ENCODE measurements at regions not wholly inside any gene's neighbourhood (a gene's known extent, or its start where the extent isn't known, plus 50 kb on each side); places are given as distances from the start of the nearest gene placed in this dataset.
"Not testable (repeated sequence)": the region's sequence is repeated elsewhere in the genome, so short reads cannot be mapped to it uniquely, and the experiment has no call there.

DNA sequence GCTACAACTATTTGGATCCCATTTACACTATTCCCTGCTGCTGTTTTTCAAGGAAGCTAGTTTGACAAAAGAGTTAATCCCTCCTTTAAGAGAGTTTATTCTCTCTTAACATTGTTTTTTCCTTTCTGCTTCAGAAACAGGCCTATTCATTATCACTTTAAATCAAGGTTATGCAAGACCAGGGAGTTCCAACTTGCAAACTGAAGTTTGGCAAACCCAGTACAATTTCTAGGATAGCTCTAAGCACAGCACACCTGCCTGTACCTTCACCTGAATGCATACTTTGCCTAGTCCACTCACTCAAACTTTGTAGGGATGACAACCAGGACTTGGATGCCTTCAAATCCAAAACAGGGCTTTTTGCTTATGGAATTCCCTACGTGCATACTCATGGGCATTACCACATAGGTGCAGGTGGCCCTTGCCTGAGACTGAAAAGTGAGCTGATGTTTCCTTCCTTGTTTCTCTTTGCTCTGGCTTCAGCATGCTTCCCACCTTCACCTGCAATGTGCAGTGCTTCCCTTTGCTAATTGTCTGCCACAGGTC, 193.8 kb upstream of the MMADHC start:
- no peak for DNase-seq

DNA sequence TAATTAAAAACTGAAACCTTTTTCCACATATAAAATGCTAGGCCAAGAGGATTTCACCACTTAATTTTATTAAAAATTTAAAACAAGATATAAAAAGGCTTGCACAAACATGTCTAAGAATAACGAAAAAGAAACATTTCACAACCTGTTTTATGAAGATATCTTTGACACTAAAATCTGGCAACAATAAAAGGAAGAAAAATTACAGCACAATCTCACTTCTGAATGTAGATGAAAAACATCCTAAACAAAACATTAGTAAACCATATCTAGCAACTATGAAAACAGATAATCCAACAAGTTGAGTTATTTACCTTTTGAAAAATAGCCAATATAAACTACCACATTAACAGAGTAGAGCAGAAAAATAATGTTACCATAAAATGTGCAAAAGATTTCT, 185.4 kb upstream of the MMADHC start:
- DNase-seq, result no peak

DNA sequence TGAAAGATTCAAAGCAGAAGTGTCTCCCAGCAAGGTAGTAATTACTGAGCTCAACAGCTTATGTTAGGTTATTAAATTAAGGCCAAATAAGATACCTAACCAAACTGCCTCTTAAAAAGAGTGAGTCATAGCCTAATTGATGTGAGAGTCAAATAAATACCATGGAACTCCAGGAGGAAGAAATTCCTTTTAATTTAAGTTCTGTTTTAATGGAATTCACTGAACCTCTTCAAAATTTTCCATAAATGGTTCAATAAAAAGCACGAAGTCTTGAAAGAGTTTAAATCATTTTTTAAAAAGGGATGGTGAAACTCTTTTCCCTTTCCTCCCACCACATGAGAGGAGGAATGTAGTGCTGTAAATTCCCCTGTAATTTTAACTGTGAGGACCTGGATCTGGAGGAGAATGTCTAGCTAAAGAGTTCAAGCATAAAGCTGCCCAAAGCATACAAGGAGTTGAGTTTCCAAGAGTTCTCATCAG, 180.8 kb upstream of the MMADHC start:
- peak; percentile 62 for DNase-seq

DNA sequence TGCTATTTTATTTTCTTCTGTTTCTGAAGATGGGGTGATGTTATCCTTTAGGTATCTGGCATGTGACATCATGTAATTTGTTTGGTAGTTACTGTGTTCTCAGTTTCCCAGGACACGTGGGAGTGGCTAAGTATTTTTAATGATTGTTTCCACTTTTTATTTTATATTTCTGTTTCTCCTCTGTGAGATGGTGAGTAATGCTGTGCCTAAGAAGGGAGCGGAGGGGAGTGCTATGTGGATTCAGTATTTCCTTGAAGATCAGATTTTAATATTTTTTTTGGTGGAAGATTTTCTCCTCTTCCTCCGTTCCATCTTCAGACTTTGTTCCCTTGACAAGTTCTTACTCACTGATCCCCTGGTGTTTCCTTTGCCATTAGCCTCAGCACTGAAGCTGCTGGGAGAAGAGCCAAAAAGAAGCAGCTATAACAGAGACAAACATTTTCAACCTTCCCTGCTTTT, 180.0 kb upstream of the MMADHC start:
- peak; percentile 68 for DNase-seq

DNA sequence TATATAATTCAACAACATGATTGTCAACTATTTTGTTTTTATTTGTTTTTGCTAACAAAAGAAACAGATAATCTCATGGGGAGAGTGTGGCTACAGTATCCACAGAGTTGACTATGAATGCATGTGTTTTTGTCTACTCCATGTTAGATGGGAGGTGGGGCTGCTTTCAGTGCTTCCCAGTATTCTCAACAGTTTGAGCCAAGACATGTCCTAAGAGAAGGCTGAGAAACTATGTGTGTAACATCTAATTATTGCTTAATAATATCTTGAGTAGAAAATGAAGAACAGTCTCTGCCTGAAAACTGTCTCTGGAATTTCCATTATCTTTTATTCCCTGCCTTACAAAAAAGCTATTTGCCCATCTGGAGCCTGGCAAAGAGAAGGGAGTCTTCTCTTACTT, 178.8 kb upstream of the MMADHC start:
- DNase-seq, result no peak

- no peak for DNase-seq
These were observed 178.1 kb upstream of the MMADHC start for GRCh38 chr2:149765636-149766035.

- no peak for DNase-seq
These were observed 177.4 kb upstream of the MMADHC start for GRCh38 chr2:149765003-149765402.

DNA sequence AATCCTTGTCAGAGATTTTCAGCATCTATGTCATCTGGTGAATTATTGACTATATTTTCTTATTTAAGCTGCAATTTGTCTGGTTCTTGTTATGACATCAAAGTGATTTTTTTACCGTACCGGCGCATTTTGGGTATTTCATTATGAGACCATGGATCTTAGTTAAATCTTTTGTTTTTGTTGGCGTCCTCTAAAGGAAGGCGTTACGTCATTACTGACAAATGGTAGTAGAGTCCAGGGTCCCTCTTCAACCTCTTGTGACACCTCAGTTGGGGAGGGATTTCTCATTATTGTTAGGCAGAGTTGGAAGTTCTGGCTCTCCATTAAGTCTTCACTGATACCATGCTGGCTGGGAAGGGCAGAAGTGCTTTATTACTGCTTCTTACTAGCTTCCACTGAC, 175.8 kb upstream of the MMADHC start:
- DNase-seq, result no peak

GRCh38 chr2:149761611-149762010, 174.0 kb upstream of the MMADHC start:
- DNase-seq, result no peak

- DNase-seq, result not testable (repeated sequence)
These were observed 171.8 kb upstream of the MMADHC start for GRCh38 chr2:149759382-149759781.

DNA sequence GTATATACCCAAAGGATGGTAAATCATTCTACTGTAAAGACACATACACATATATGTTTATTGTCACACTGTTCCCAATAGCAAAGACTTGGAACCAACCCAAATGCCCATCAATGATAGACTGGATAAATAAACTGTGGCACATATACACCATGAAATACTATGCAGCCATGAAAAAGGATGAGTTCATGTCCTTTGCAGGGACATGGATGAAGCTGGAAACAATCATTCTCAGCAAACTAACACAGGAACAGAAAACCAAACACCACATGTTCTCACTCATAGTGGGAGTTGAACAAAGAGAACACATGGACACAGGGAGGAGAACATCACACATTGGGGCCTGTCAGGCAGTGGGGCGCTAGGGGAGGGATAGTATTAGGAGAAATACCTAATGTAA, 167.1 kb upstream of the MMADHC start:
- not testable (repeated sequence) for DNase-seq

- no peak for DNase-seq
These were observed 159.9 kb upstream of the MMADHC start for GRCh38 chr2:149747456-149747855.

DNA sequence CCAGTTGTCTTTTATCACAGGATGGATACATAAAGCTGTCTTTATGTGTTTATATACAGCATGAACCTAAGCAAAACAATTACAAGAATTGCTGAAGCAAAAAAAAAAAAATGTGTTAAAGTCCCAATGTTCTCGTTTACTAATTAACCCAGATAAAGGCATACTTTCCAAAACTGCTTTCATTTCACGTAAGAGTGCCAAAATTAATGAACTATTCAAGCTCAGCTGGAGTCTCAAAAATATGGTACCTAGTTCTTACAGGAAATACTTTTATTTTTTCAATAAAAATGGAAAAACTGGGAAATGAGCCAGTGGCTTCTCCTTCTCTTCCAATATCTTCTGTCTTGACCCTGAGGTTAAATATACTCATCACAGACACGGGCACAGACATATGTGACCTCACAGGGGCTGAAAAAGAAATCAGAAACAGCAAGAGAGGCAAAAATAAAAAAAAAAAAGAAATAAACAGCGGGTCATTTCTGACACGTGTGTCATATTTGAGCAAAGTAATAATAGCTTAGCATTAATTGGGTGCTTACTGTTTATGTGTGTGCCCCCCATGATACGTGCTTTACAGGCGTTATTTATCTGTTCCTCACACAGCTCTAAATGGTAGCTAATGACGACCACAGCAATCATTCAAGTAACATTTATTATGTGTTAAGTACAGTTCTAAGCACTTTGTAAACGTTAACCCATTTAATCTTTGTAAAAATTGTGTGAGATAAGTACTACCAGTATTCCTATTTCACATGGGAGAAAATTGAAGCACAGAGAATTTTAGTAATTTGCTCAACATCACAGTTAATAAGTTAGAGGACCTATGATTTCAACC, 158.0 kb upstream of the MMADHC start:
- DNase-seq, result no peak

DNA sequence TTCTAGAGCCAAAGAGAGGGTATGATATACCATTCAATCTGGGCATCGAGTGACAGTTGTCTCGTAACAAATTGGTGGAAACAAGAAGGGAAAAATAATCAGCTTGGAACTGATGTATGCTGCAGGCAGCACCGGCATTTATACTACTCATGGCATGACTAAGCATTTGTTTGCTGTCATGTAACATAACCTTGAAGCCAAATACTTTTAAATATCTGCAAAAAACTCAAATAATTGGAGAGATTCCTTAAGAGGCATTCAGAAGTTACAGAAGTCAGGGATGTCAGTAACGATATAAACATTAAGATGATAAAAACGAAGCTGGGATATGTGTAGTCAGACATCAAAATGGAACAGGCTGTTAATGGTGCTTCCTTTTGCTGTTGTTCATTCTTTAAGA, 157.3 kb upstream of the MMADHC start:
- DNase-seq, result peak; percentile 53

GRCh38 chr2:149743842-149744448, 156.4 kb upstream of the MMADHC start:
- DNase-seq, result peak; percentile 96

DNA sequence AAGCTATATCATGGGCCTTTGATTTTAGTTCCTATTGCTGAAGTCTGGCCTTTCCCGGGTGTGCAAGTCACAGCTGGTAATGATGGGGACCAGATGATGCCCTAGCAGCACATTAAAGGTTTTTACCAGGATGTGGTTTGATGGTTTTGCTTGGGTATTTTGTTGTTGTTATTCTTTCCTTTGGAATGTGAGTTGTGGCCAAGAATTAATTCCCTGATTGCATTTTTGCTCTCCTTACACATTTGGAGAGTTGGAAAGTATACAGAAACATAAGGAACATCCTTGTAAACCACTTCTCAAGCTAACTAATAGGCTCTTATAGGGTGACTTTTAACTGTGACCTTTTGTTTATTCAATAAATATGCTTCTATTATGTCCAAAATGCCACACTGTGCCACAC, 154.1 kb upstream of the MMADHC start:
- DNase-seq, result peak; percentile 96

DNA sequence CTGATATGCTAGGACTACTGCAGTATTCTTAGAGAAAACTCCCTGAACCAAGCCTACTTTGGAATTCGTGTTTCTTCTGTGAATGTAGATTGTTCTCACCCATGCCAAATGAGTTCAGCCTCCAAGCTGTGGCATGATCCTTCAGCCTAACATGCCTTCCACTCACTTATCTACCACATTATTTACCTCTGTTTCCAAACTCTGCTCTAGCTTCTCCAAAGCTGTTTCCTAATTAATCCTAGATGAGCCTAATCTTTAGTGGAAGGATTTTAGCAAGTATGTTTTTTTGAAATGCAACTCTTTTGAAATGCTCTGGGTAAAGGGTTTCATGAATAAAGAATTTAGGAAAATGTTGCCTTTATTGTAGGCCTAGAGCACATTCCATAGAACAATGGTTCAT, 152.9 kb upstream of the MMADHC start:
- DNase-seq, result no peak

DNA sequence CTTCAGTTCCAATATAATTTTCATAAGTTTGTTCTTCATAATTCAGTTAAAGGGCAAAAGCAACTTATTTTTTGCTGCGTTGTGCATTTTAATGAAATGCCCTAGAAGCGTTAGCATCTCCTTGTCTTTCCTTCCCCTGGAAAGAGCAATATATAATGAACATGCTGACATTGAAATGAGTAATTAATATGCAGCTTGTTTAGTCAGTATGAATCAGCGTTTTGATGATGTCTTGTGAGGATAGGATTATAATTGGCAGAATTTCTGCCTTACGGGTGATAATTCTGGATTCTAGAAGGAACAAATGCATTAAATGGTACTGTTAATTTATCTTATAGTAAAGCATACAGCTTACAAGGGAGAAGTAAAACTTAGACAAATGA, 152.3 kb upstream of the MMADHC start:
- DNase-seq, result peak; percentile 47

- DNase-seq, result no peak
These were observed 151.8 kb upstream of the MMADHC start for GRCh38 chr2:149739171-149739882.

DNA sequence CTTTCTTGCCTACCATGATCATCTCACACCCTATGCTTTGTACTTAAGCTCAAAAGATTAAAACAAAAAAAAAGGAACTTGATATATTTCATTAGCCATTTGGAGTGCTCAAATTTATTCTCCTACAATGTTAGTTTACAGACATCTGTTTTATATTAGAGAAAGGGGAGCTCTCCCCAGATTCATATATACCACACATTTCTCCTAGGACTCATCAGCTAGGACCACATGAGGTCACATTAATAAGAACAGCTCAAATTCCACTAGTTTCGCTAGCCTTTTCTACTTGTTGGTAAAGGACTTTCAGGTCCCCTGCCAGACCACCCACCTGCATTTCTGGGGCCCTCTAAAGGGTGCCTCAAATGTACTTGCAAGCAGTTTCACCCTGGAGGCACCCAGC, 151.2 kb upstream of the MMADHC start:
- DNase-seq, result peak; percentile 88

GRCh38 chr2:149737896-149738295, 150.3 kb upstream of the MMADHC start:
- no peak for DNase-seq

GRCh38 chr2:149735237-149735958, 147.8 kb upstream of the MMADHC start:
- DNase-seq, result no peak

Measured in fibroblast of upper back skin (primary cell).